WI38 (cell line): ENCODE measurements at regions not wholly inside any gene's neighbourhood (a gene's known extent, or its start where the extent isn't known, plus 50 kb on each side); places are given as distances from the start of the nearest gene placed in this dataset.

Experiments used
- H3K4me3 ChIP-seq: 2 replicates; pipeline ENCODE4 v1.5.1; 2011; ENCODE audit warnings: low read depth, mild to moderate bottlenecking, control low read depth, low read length
- CTCF ChIP-seq: IDR thresholded peaks from 2 replicates; pipeline ENCODE4 v1.5.1; 2012; ENCODE audit warnings: low read depth, mild to moderate bottlenecking, control low read depth, low read length

GRCh38 chr6:40822619-40823018 lies 216.4 kb downstream of the UNC5CL start:
- no peak overlapping the region for H3K4me3 ChIP-seq
- TF ChIP-seq CTCF: no peak

DNA sequence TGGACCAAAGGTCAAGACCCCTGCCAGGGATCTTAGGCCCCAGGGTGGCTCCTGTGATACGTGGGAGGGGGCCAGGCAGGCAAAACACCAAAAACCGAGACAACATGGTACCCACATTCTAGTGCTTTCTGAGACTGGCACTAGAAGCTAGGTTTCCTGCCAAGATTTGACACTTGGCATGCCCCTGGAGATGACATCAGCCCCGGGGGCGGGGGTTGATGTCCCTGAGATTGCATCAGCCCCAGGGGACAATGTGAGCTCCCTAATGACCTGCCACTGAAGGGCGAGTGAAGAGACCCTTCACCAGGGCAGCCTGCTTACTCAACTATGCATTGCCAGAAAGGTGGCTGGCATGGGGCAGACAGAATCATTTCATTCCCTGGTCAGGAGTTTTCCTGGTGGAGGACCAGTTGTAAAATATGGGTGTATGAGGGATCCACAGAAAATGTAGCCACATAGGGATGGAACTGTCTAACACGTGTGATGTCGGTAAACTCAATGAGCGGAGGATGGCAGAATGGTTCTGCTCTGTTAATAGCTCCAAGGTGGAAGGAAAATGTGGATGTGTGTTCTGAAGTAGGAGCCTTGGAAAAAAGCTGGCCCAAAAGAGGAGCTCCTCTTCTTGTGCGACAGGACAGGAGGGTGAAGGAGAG lies 219.7 kb downstream of the UNC5CL start:
- TF ChIP-seq CTCF: no peak
- H3K4me3 ChIP-seq: no peak overlapping the region

- no peak overlapping the region for H3K4me3 ChIP-seq
- no peak for TF ChIP-seq CTCF
Observed at GRCh38 chr6:40817369-40817768, 221.7 kb downstream of the UNC5CL start.

- no peak overlapping the region for H3K4me3 ChIP-seq
- TF ChIP-seq CTCF: no peak
Observed at GRCh38 chr6:40816601-40817000, 222.4 kb downstream of the UNC5CL start.

DNA sequence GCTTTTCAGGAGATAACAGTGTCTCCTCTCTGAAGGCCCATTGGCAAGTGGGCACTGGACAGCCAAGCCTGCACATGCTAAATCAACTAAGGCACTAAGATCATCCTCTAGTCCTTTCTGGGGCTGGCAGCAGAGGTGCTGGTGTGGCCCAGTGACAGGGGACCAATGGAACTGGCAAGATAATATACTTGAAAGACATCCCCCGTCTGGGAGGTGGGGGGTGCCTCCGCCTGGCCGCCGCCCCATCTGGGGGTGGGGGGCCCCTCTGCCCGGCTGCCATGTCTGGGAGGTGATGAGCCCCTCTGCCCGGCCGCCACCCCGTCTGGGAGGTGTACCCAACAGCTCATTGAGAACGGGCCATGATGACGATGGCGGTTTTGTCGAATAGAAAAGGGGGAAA lies 223.3 kb downstream of the UNC5CL start:
- no peak overlapping the region for H3K4me3 ChIP-seq
- TF ChIP-seq CTCF: no peak

DNA sequence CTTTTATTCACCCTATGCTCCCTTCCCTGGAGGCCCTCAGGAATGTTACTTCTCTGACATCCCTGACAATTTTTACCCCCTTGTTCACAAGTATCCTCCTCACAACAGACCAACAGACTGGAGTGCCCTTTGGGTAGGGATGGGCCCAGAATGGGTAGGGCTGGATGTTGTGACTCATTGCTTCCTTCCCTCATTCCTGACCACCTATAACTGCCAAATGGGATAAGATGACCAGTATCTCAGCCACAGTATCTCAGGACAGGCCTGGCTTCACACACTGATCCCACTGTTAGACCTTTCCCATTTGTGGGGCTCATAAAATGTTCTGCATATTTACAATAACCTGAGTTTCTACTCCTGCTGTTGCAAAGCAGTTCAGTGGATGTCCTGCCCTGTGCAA lies 223.0 kb upstream of the LRFN2 start:
- no peak for TF ChIP-seq CTCF
- H3K4me3 ChIP-seq: no peak overlapping the region

GRCh38 chr6:40809627-40810026 lies 222.5 kb upstream of the LRFN2 start:
- no peak for TF ChIP-seq CTCF
- H3K4me3 ChIP-seq: no peak overlapping the region
